GM21390 (cell line): ENCODE measurements at regions not wholly inside any gene's neighbourhood (a gene's known extent, or its start where the extent isn't known, plus 50 kb on each side); places are given as distances from the start of the nearest gene placed in this dataset.
"Not testable (repeated sequence)": the region's sequence is repeated elsewhere in the genome, so short reads cannot be mapped to it uniquely, and the experiment has no call there.

Source experiments
- ATAC-seq: cut with Tn5 transposase; IDR thresholded peaks from one replicate; pipeline ENCODE4 v1.9.1; 2021; ENCODE audit not compliant: unreplicated experiment

DNA sequence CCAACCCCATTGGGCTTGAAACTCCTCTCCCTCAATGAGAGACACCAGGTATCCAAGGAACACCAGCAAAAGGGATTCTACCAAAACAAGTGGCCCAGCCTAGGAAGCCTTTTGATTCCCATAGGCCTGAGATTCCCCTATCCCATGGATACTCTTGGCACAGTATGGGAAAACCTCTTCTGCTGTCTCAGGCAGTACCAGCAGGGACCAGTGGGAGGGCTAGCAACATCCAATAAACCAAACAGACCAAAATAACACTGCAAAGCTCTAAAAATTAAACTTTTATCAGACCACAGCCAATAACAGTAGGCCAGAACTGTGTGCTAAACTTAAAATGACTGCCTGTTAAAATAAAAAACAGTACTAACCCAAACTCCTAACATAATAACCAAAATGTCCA is 153.9 kb upstream of the CES5A start:
- ATAC-seq: no peak

DNA sequence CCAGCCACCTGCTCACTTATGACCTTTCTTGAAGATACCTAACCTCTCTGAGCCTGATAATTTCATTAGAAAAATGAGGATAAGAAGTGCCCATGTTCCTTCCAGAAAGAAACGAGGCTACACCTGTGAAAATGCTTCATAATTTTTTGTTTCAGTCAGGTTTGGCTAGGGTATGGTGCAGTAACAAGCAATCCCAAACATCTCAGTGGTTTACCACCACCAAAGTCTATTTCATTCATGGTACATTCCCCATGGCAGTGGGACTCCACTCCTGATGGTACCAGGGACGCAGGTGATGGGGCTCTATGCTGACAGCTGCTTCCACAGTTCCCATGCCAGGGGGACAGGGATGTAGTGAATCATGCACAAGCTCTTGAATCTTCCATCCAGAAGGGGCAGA is 147.6 kb upstream of the CES5A start:
- no peak for ATAC-seq

DNA sequence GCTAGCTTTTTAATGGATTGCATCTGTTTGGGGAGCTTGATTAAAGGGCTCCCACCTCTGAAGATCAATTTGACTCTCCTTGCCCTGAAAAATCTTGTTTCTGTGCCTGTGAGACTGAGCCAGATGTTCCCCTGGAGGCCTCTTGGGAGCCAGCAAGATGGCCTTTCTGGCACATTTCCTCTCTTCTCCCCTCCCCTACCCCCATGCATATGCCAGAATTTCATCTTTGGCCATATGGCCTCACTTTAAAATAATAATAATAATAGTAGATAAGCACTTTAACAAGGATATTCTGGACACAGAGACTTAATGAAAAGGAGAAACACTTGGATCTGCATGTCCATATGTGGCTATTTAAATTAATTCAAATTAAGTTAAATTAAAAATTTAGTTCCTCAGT is 144.1 kb upstream of the CES5A start:
- no peak for ATAC-seq

DNA sequence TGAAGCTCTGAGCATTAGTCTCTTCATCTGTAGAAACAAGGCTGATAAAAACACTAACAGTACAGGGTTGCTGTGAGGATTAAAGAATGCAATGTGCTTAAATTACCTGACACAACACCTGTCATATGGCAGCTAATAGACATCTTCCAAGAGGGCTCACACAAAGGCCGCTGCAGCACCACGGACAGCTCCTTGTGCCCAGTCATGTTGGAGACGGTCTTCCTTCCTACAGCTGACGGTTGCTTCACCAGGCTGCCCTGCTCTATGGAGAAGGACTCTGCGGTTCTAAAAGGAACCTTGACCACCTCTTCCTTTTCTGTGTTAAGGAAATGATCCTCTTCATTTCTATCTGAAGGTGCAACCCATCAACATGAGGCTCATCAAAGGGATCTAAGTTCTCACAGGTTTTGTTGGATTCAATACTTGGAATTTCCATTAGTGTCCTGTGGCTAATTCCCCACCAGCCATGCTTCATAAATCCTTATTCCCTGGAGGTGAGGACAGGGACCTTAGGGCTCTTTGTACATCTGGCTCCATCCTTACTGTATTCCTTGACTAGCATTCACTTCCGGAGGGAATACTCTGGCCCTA is 138.9 kb upstream of the CES5A start:
- ATAC-seq: no peak

DNA sequence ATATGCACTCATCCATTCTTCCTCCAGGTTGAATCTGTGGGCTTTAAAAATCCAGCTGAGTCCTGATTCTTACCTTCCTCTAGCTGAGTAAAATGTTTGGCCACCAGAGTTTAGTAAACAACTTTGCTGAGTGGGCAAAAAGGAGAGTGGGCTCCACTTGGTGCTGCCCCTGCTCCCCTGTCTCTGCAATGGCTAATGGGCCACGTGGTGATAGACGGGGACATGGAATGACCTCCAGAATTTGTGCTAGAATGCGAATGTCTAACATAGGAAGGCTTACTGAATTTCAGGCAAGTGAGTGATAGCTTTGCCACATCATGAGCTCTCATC is 137.3 kb upstream of the CES5A start:
- no peak for ATAC-seq

DNA sequence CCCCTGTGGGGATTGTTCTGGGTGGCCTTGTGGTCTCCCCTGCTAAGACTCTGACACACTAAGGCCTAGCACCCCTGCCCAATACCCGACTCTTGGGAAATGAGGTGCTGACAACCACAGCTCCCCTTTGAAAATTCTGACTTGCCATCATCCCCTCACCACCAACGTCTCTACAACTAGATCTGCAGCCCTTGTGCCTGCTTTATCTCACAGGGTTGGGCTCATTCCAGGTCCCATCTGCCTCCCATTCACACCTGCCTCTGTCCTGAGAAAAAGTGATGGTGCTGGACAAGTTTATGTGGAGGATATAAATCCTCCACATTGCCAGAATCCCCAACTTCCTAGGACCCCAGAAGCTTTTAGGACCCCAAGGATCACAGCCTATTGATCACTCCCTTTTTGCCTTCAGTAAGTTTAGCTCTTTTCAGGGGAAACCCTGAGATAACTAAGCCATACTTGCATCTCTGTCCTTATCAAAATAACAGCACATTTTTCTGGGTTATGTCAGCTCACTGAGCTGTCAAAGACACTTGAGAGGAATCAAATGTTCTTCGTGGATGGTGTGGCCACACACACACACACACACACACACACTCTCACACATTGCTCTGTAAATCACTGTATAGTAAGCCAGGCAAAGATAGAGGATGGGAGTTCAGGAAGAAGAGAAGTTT is 136.8 kb upstream of the CES5A start:
- ATAC-seq: no peak

DNA sequence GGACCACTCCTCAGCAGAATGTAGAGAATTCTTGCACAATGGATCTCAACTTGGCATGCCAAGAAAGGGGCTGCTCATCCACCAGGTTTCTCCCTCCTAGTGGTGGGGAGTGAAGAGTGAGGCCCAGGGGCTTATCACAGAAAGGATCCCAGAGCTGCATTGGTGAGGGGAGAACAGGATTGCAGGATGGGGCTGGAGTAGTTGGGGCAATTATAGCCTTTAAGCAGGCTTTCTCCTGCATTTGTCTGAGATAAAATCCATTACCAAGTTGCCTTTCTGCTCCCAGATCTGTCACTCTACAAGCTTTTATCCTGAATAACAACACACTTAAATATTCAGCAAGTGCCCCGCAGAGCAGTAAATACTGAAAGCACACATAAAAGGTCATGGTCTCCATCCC is 130.8 kb upstream of the CES5A start:
- no peak for ATAC-seq

DNA sequence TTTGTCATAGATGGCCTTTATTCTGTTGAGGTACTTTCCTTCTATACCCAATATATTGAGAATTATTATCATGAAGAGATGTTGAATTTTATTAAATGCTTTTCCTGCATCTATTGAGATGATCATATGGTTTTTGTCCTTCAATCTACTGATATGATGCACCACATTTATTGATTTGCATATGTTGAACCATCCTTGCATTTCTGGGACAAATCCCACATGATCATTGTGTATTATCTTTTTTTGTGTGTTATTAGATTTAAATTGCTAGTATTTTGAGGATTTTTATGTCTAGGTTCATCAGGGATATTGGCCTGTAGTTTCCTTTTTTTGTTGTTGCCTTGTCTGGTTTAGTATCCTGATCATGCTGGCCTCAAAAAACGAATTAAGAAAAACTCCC is 124.5 kb upstream of the CES5A start:
- ATAC-seq: no peak

DNA sequence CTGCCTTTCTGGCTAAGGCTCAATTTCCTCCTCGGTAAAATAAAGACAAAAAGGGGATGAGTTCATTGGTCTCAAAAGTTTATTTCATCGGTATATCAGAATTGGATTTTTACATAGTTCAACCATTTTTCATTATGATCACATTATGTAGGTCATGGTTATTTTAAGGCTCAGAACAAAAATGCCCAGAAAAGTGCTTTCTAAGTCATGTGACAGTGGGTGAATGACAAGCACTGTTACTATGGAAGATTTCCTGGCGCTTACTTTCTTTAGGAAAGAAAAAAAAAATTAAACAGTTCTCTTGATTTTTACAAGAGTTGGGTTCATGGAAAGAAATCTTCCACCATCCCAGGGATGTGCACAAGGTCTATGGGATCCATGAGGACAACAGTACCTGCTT is 117.9 kb upstream of the CES5A start:
- no peak for ATAC-seq

DNA sequence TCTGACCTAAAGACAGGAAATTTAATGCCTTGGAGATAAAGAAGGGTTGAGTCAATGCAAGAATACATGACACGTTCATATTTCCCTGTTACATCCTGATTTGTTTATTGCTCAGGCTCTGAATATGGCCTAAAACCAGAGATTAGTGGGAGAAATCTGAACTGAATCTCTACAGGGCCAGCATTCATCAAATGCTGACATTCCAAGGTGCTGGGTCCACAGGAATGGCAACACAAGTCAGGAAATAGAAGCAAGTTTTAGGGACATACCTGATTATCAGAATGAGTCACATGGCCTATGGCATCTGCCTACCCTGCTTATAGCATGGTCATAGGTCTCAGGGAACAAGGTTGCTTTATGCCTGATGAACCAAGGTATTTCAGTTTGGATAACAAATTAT is 117.4 kb upstream of the CES5A start:
- ATAC-seq: no peak

DNA sequence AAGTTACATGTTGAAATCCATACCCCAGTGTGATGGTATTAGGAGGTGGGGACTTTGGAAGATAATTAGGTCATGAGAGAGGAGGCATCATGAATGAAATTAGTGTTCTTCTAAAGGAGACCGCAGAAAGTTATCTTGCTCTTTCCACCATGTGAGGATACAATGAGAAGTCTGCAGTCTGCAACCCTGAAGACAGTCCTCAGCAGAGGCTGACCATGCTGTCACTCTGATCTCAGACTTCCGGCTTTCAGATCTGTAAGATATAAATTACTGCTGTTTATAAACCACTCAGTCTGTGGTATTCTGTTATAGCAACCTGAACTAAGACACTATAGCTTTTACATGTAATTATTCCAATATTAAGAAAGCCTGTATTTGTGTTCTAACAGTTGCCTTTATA is 116.7 kb upstream of the CES5A start:
- no peak for ATAC-seq

DNA sequence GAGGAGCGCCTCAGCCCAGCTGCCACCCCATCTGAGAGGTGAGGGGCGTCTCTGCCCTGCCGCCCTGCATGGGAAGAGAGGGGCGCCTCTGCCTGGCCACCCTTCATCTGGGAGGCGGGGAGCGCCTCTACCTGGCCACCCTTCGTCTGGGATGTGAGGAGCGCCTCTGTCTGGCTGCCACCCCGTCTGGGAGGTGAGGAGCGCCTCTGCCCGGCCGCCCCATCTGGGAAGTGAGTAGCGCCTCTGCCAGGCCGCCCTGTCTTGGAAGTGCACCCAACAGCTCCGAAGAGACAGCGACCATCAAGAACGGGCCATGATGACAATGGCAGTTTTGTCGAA is 114.4 kb upstream of the CES5A start:
- no peak for ATAC-seq

DNA sequence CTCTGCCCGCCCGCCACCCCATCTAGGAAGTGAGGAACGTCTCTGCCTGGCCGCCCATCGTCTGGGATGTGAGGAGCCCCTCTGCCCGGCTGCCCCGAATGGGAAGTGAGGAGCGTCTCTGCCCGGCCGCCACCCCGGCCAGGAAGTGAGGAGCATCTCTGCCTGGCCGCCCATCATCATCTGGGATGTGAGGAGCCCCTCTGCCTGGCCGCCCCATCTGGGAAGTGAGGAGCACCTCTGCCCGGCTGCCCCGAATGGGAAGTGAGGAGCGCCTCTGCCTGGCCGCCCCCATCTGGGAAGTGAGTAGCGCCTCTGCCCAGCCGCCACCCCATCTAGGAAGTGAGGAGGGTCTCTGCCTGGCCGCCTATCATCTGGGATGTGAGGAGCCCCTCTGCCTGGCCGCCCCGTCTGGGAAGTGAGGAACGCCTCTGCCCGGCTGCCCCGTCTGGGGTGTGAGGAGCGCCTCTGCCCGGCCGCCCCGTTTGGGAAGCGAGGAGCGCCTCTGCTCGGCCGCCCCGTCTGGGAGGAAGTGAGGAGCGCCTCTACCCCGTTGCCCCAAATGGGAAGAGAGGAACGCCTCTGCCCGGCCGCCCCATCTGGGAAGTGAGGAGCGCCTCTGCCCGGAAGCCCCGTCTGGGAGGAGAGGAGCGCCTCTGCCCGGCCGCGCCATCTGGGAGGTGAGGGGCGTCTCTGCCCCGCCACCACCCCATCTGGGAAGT is 113.8 kb upstream of the CES5A start:
- not testable (repeated sequence) for ATAC-seq

DNA sequence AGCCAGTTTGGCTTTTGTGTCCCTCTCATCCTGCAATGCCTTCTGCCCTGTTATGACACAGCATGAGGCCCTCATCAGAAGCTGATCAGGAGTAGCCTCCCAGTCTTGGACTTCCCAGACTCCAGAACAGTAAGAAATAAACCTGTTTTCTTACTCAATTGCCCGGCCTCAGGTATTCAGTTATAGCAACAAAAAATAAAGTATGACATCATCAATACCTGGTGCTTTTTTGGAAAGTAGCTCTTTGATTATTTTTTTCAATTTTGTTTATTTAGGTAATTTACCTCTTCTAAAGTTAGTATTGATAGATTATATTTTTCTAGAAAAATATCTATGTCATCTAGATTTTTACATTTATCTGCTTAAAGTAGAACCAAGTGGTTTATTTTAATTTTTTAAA is 112.8 kb upstream of the CES5A start:
- no peak for ATAC-seq

DNA sequence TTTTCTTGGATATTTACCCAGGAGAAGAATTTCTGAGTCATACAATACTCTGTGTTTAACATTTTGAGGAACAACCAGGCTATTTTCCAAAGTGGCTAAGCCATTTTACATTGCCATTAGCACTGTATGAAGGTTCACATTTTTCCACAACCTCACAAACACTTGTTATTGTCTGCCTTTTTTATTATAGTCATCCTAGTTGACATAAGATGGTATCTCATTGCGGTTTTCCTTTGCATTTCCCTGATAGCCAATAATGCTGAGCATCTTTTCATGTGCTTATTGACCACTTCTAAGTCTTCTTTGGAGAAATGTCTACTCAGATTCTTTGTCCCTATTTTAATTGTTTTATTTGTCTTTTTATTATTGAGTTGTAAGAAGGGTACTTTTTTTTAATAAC is 107.4 kb upstream of the CES5A start:
- no peak for ATAC-seq

DNA sequence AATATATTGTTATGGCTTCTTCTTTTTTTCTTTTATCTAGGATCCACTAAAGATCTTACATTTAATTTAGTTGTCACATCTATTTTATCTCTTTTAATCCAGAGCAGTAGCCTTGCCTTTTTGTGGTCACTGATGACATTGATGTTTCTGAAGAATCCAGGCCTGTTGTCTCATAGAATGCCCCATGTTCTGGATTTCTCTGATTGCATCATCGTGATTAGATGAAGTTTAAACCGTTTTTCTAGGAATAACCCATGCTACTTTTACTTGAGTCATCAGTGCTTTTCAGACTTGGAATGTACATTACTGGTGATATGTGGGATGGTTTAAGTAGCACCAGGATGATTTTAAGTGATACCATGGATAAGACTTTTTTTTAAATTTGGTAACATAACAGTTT is 106.4 kb upstream of the CES5A start:
- no peak for ATAC-seq

DNA sequence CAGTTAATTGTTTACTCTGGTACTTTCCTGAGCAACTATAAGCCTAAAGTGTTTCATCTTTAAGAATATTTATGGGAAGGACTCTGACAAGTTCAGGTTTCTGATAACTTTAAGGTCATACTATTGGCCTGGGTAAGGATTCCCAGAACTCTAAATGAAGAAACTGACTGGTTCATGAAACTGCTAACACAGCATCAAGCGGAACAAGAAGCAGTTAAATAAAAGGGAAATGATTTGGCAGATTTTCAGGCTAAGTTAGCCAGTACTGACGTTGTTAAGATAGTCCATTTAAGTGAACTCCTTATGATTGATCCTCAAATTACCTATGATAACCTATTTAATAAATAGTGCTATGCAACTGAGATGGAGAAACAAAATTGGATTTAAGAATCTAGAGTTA is 101.6 kb upstream of the CES5A start:
- no peak for ATAC-seq

DNA sequence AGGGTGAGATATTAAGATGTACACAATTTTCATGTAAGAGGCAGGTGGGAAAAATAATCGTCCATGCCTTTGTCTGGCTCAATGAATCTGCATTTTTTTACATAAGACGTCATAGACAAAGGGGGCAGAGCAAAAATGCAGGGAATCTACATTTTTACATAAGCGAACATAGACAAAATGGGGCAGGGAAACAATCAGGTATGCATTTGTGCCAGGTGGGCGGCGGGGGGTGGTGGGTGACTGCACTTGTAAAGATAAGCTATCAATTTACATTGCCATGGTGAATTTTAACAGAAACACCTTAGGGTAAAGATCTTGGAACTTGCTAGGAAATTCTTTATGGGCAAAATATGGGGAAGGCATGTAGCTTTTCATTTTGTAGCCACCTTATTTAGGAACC is 96.3 kb upstream of the CES5A start:
- no peak for ATAC-seq

DNA sequence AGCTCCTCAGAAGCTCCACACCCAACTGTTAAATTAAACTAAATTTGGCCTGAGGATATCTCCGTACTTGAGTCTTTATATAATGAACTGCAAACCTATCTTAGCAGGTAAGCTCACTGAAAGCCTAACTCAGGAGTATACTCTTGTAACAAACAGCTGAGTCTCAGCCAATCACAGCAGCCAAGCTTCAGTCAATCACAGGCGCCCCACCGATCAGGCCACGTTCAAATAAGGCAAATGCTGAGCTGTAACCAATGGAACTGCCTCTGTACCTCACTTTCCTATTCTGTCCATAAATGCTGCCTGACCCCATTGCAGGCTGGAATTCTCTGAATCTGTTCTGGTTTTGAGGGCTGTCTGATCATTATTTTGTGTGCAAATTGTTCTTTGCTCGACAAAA is 93.0 kb upstream of the CES5A start:
- ATAC-seq: no peak

DNA sequence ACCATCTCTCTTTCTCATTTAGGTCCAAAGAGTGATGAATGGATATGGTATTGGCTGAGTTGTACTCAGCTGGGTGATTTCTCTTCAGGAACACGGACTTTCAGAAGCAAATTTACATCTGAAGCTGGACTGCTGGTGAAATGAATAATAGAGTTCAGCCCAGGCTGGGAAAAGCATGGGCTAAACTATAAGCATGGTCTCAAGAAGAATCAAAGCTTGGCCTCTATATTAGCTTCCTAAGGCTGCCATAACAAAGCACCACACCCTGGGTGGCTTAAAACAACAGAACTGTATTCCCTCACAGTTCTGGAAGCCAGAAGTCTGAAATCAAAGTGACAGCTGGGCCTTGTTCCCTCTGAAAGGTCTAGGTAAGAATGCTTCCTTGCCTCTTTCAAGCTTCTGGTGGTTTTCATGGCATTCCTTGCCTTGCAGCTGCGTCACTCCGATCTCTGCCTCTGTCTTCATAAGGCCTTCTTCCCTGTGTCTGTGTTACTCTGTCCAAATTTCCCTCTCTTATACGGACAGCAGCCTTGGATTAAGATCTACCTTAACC is 89.8 kb upstream of the CES5A start:
- no peak for ATAC-seq

DNA sequence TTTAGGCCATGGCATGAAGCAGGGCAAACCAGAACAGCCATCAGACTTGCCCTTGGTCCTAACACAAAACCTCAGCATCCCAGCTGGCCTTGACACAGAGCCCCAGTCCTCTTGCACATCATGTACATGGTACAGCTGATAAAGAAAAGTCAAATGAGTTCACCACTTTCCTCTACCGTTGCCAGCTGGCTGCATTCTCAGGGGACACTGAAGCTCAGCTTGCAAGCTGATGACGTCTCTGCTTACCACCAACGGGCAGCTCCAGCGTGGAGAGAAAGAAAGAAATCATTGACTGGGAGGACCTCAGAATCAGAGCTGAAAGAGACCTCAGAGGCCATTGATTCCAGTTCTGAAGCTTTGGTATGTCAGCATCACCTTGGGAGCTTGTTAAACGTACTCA is 80.7 kb upstream of the CES5A start:
- ATAC-seq: no peak

DNA sequence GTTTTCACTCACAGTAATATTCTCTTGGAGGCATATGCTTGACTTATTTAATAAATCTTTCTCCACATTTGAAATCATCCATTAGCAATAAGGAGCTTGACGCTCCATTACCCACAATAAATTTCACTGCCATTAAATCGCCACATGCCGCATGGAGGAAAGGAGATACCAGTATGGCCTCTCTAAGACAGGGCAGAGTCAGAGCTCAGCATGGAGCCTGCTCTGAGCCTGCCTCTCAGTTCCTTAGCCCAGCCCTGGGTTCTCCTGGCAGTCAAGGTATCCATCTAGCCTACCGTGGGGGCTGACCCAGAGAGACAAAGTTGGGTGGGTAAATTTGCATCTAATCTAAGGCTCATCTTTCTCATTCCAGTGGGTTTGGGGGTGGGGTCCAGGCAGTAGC is 80.3 kb upstream of the CES5A start:
- no peak for ATAC-seq

DNA sequence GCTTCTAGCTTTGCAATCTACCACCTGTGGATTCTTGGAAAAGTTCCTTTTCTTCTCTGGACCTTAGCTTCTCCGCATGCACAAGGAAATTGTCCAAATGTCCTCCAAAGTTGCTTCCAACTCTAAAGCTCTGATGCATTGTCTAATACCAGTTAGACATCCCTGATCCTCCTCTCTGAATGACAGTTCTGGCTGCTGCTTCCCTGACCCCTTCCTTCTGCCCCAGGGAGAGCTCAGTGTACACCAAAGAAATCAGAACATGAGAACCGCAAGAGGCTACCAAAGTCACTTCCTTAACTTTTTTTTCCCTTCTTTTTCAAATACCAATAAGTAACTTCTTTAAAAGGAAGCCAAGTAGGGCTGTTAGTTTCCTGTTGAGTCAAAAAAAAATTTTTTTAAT is 79.7 kb upstream of the CES5A start:
- no peak for ATAC-seq
